ENCODE measurements at regions not wholly inside any gene's neighbourhood (a gene's known extent, or its start where the extent isn't known, plus 50 kb on each side); places are given as distances from the start of the nearest gene placed in this dataset.

DNA sequence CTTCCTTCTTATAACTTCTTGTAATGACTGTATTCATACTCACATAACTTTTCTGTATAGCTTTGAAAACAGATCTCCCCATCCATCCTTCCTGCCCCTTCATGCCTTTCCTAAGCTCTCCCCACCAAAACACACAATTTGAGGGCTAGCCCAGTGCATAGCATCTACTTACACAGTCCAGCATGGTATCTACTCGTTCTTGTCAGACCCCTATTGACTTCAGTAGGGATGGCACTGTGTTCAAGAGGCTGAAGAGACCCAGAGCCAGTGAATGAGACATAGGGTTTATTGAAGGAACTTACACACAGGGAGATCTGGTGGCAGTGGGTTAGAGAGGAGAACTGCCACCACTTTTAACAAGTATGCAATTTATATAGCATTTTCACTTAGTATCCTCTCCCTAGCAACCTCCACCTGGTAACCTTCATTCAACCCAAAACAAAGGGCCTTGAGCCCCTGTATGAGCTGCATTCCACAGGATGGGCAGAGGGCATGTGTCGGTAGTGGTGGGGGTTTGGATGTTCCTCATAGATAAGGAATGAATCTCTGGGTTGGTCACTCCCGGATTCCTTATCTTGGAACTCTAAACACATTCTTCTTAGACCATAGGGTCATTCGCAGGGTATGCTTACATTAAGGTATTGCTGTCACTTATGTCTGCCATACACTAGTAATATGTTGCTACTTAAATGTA lies 64.9 kb upstream of the GNG12 start:
- no peak for DNase-seq

DNA sequence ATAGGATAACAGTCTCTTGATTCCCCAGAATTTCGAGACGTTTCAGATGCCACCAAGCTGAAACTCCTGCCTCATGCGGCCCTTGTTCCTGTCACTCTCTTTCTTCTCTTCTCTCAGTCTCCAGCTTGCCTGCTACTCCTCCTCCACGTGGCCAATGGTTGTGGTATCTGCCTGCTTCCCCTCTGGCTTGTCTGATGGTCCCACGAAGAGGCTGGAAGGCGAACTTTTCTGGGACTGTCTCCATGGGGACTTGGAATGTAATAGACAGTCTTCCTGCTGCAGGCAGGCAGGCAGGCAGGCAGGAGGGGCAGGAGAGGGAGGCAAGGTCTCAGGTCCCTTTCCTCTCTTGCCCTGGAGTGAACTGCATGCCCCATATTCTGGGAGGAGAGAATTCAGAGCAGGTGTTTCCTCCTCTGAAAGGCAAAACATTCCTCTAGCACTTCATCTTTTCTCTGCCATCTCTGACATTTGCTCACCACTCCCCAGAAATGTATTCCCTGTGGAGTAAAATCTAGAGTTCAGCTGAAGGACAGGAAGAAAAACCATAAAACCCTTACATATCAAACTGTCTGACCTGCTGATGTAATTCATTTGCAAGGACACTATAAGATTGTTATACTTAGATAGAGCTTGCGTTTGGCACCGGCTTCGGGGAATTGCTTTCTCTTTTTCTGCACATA lies 64.1 kb upstream of the GNG12 start:
- DNase-seq: no peak

DNA sequence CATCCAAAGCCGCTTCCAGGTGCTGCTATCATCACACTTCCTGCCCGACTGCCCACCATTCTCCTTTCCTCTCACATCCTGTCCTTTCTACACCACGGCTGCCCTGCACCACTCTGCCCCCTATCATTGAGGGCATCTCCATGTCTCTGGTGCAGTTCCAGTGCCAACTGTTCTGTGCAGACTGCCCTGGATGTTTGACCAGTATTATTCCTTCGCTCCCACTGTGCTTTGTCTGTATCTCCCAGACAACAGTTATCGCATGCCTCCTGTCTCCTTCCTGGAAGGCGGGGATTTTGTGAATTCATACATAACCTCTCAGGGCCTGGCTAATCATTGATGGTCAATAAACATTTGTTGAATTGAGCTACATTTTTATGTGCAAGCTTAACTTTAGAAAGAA lies 63.6 kb upstream of the GNG12 start:
- peak; percentile 16 for DNase-seq

DNA sequence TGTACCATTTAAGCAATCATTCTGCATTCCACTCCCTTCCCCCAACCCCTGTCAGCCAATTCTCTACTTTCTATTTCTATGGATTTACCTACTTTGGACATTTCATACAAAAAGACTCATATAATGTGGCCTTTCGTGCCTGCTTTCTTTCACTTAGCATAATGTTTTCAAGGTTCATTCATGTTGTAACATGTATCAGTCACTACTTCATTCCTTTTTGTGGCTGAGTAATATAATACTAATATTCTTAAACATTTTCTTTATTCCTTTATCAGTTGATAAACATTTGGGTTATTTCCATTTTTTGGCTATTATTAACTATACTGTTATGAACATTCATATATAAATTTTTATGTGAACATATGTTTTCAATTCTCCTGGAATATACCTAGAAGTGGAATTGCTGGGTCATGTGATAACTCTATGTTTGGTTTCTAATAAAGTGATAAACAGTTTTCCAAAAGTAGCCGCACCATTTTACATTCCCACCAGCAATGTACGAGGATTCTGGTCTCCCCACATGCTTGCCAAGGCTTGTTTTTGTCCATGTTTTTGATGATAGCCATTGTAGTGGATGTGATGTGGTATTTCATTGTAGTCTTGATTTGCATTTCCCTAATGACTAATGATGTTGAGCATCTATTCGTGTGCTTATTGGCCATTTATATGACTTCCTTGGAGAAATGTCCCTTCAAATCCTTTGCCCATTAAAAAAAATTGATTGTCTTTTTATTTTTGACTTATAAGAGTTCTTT lies 61.9 kb upstream of the GNG12 start:
- no peak for DNase-seq

DNA sequence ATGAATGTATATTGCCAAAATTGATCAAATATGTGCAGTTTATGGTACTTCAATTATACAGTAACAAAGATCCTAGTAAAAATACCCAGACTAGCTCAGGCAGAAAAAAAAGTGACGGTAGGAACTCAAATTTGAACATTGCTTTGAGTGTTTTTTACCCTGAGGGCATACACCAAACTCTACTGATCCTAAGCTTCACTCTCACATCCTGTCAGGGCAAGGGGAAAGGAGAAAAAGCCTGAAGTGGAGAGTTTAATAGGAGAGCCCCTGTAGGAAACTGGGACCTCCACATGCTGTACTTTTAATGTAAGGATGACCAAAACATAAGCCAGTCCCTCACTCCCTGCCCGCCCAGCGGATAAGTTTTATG lies 59.8 kb upstream of the GNG12 start:
- no peak for DNase-seq

DNA sequence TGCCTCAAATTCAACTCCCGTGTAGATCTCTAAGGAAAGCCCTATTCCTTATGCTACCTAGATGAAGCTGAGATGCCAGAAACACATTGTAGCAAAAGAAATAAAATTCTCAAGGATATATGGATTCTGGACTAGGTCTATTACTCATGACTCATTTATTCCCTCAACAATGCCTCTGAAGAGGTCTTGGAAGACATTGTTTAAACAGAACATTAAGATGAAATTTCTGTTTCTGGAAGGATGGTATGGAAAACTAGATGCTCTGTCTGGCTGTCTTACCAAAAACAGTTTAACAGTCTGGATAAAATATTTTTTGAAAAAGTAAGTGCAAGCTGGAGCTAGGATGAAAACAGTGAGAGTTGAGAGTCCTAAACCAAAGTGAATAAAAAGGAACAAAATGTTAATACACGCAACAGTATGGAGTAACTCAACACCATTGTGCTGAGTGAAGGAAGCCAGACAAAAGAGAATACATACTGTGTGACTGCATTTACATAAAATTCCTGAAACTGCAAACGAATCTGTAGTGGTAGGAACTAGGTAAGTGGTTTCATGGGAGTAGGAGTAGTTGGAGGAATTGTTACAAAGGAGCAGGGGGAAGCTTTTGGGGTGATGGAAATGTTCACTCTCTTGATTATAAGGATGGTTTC lies 59.3 kb upstream of the GNG12 start:
- no peak for DNase-seq

DNA sequence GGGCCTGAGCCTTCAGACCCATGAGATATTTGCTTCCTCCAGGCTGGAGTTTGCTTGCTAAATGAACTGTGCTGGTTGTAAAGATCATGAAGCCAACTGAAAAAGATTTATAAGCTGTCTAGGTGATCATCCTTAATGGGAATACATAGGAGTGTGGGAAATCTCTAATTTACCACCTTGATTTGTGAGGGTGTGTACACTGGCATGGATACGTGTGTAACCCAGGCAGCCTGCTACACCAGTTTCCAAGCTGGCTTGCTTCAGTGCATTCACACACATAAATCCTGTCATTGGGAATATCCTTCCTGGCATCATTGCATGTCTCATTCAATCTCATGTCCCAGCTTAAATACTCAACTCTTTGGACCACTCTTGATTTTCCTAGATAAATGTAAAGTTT lies 57.6 kb upstream of the GNG12 start:
- no peak for DNase-seq

DNA sequence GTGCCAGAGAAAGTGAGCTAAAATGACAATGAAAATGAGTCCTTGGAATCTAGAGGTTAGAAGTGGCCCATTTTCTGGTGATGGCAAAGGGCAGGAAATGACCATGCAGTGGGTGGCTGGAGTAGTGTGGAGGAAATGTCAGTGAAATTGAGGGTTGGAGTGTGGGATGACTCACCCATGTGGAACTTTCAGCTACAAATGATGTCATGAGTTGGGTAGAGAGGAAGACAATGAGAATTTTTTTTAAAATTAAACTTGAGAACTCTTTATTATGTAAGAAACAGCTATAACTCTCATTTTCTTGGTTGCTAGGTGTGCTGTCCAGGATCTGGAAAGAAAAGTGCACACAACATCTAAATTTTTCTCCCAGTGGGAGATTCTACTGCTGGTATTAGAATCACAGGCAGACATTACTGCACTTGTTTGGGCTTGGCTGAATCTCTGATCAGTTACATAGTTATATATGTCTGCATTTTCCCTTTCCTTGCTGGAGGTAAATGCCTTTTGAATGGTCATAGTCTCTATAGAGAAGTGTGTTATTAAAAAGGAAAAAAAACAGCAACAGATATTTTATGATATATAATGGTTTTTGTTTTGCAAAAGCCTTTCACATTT lies 56.8 kb upstream of the GNG12 start:
- peak; percentile 90 for DNase-seq

DNA sequence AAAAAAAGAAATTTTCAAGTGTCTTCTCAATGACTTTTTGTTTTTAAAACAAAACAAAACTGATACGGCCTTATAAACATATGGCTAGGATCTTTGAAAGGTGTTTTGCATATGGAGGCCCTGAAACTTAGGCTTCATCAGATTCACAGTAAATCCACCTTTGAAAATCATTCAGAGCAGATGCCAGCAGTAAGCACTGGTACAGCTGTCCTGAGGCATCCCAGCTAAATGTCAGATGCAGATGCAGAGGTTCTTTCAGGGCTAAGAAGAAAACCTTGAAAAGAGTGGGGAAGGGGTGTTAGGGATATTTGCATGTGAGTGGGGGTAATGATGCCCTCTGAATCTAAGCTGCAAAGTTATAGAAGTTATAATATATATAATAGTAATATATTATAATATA lies 56.2 kb upstream of the GNG12 start:
- no peak for DNase-seq

DNA sequence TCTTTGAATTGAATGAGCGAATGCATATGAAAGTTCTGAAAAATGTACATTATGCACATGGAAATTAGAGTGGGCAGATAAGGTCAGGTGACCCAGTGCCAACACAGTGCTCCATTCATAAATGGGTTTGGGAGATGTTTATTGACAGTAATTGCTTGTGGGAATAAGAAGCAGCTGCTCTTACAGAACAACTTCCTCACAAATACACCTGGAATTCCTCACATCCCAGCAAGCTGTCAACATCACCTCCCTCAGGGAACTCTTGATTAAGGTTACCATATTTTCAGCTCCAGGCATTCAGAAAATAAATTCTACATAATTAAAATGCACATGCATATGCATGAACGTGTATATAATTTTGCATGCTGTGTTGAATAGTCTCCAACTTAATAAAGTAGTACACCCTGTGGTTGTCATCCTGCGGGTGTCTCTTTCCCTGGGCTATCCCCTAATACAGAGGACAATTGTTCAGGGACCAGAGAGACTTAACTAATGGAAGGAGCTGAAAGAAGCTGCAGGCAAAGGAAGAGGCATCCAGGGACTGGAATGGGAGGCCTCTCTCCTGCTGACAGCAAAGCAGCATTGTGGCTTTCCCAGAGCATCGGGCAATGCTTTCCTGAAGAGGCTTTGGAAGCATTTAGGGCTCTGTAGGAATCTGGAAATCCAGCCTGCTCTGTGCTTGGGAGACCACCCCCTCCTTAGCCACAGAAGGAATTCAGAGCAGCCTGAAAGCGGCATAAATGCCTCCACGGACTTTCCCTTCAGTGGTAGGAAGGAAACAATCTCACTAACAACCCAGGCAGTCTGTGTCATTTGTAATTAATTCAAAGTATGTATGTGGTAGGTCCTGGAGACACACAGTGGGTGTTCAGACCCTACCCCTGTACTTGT lies 55.2 kb upstream of the GNG12 start:
- peak; percentile 10 for DNase-seq

DNA sequence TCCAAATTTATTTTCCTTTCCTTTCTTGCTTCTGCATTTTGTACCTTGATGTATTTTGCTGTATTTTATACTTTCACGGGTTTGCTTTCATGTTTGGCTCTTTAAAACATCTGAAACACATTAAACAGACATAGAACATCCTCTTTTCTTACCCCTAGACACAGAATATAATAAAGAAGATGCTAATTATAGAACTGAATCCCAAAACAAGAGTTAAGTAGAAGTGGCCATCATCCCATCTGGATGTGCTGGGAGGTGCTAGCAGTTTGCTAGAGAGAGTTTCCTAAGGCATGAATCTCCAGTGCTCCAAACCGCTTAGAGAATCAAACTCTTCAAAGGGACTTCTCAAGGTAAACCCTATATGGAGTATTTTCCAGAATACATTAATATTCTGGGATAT lies 53.9 kb upstream of the GNG12 start:
- DNase-seq: no peak

DNA sequence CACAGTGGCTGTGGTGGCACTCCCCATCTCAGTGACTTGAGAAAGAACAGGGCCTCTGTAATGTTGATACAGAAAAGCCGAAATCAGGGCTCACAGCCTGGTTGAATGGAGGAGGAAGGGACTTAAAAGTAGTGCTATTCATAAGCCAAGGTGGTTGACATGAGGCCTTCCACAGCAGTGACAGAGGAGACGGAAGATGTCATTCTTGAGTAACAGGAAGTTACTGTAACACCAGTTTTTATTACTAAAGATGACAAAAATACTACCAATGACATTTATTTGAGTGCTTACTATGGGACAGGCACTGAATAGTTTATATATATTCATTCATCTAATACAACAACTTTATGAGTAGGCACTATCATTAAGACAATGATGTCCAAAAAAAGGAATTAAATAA lies 52.8 kb upstream of the GNG12 start:
- DNase-seq: no peak

DNA sequence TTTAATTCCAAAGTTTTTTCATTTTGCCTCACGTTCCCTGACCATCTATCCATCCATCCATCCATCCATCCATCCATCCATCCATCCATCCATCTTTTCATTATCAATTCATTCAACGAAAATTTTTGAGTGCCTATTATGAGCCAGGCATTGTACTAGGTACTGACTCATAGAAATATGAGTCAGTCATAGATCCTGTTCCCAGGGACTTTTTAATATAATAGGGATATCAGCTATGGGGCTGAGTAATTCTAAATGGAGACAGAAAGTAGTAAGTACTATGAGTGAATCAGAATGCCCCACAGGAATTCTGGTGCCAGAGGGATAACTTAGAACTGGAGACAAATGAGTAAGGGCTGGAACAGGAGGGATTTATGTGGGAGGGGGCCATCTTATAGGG lies 49.8 kb upstream of the GNG12 start:
- DNase-seq: peak; percentile 29

All from kidney glomerular epithelial cell (primary cell).